Endothelial cell of umbilical vein (primary cell): ENCODE measurements at regions not wholly inside any gene's neighbourhood (a gene's known extent, or its start where the extent isn't known, plus 50 kb on each side); places are given as distances from the start of the nearest gene placed in this dataset.

ENCODE experiments used
- BruUV-seq: library from RNA; stranded (reverse); fragments of 400-500 nt; replicated peaks from 2 replicates; lab custom pipeline; 2021; lab: Mats Ljungman, UMichigan
- CTCF ChIA-PET: fragments of 300-600, 350-600 bp; sonication (Branson Sonifier 250); formaldehyde crosslinking; loops from one replicate; lab custom pipeline; 2021; ENCODE audit warnings: antibody characterized with exemption, inconsistent platforms; lab: Charles Lee
- POLR2A ChIA-PET: fragments of 300-600, 350-600 bp; sonication (Branson Sonifier 250); formaldehyde crosslinking; loops from one replicate; lab custom pipeline; 2021; ENCODE audit warnings: antibody characterized with exemption, inconsistent platforms; lab: Charles Lee
- DNase-seq: peaks from one replicate; pipeline ENCODE4 v3.0.0-alpha.2; 2011; ENCODE audit warnings: low read depth, low spot score
- FAIRE-seq: peaks from 2 replicates; lab custom pipeline; 2011; peaks lifted over from hg19 to GRCh38; lab: Jason Lieb, UNC
- H2AFZ ChIP-seq: 2 replicates; pipeline ENCODE4 v1.6.0; 2012; ENCODE audit warnings: low read depth, low read length, control low read depth, inconsistent platforms
- H3K27ac ChIP-seq: 2 replicates; pipeline ENCODE4 v1.5.1; 2011; ENCODE audit warnings: low read depth, mild to moderate bottlenecking, control low read depth, low read length, moderate library complexity; ENCODE audit not compliant: insufficient read depth
- H3K27me3 ChIP-seq, 2 experiments: 2 replicates each; pipeline versions ENCODE4 v1.6.0 to v1.6.1; 2011; ENCODE audit warnings: low read length in 2 of 2, mixed read lengths in 1 of 2; ENCODE audit not compliant: control insufficient read depth in 2 of 2, insufficient read depth in 2 of 2
- H3K36me3 ChIP-seq, 2 experiments: 2 replicates in 1 of 2; 3 replicates in 1 of 2; pipeline ENCODE4 v1.5.1; 2011; ENCODE audit warnings: low read length in 2 of 2, mild to moderate bottlenecking in 1 of 2, moderate library complexity in 1 of 2; ENCODE audit not compliant: control insufficient read depth in 2 of 2, insufficient read depth in 2 of 2; ENCODE audit errors: extremely low read depth in 1 of 2
- H3K4me1 ChIP-seq: 3 replicates; pipeline ENCODE4 v1.5.1; 2011; ENCODE audit warnings: mild to moderate bottlenecking, low read length; ENCODE audit not compliant: control insufficient read depth, insufficient read depth; ENCODE audit errors: extremely low read depth
- H3K4me2 ChIP-seq: 2 replicates; pipeline ENCODE4 v1.6.1; 2011; ENCODE audit warnings: low read length, control low read depth, mixed read lengths; ENCODE audit not compliant: insufficient read depth
- H3K4me3 ChIP-seq, 3 experiments: fragments of 200-600 bp in 1 of 3; sonication (generic), shearing (Covaris generic) in 1 of 3; replicated peaks in 1 of 3; 2 replicates each; pipeline ENCODE4 v1.5.1; 2011 to 2016; ENCODE audit warnings: control low read depth in 3 of 3, low read length in 3 of 3, mild to moderate bottlenecking in 2 of 3, inconsistent platforms in 1 of 3, low read depth in 1 of 3, moderate library complexity in 1 of 3; ENCODE audit not compliant: insufficient read depth in 1 of 3
- H3K79me2 ChIP-seq: 2 replicates; pipeline ENCODE4 v1.6.0; 2012; ENCODE audit warnings: low read length, inconsistent platforms; ENCODE audit not compliant: control insufficient read depth, insufficient read depth
- H3K9ac ChIP-seq: replicated peaks from 2 replicates; pipeline ENCODE3; 2011; ENCODE audit warnings: low read length, control low read depth; ENCODE audit not compliant: insufficient read depth; ENCODE audit errors: extremely low read depth
- H3K9me1 ChIP-seq: replicated peaks from 3 replicates; pipeline ENCODE4 v1.6.0; 2011; ENCODE audit warnings: mild to moderate bottlenecking, low read length; ENCODE audit not compliant: control insufficient read depth, insufficient read depth; ENCODE audit errors: extremely low read depth
- H3K9me3 ChIP-seq: replicated peaks from 2 replicates; pipeline ENCODE4 v1.5.1; 2012; ENCODE audit warnings: low read length, inconsistent platforms; ENCODE audit not compliant: control insufficient read depth, insufficient read depth
- H4K20me1 ChIP-seq: replicated peaks from 2 replicates; pipeline ENCODE3; 2011; ENCODE audit warnings: mild to moderate bottlenecking, low read length; ENCODE audit not compliant: control insufficient read depth, insufficient read depth; ENCODE audit errors: extremely low read depth
- CTCF ChIP-seq, 2 donors: IDR thresholded peaks; 1 replicate in 1 of 2; 2 replicates in 1 of 2; pipeline ENCODE4 v1.5.1; 2011; ENCODE audit warnings: low read length in 2 of 2, mild to moderate bottlenecking in 2 of 2, moderate library complexity in 2 of 2, control low read depth in 1 of 2, inconsistent platforms in 1 of 2, low read depth in 1 of 2; ENCODE audit not compliant: insufficient read depth in 1 of 2; ENCODE audit errors: extremely low read depth in 1 of 2
- FOS ChIP-seq: IDR thresholded peaks from 2 replicates; pipeline ENCODE4 v1.6.1; 2011; ENCODE audit warnings: mild to moderate bottlenecking, low read length, moderate library complexity, borderline replicate concordance; ENCODE audit not compliant: insufficient read depth
- GATA2 ChIP-seq: IDR thresholded peaks from 2 replicates; pipeline ENCODE4 v1.7.0; 2011; ENCODE audit warnings: low read depth, mild to moderate bottlenecking, moderate library complexity, mixed read lengths, low read length; ENCODE audit not compliant: insufficient read length, insufficient read depth
- JUN ChIP-seq: IDR thresholded peaks from 2 replicates; pipeline ENCODE4 v1.6.1; 2011; ENCODE audit warnings: borderline replicate concordance, low read depth; ENCODE audit not compliant: insufficient read length, insufficient read depth
- MAX ChIP-seq: IDR thresholded peaks from 2 replicates; pipeline ENCODE4 v1.6.1; 2011; ENCODE audit not compliant: insufficient read depth, insufficient read length
- MYC ChIP-seq: IDR thresholded peaks from one replicate; pipeline ENCODE4 v1.6.1; 2011; ENCODE audit warnings: mild to moderate bottlenecking, low read depth, low read length
- POLR2A ChIP-seq: IDR thresholded peaks from 2 replicates; pipeline ENCODE4 v1.6.1; 2012; ENCODE audit warnings: low read depth, mild to moderate bottlenecking, control low read depth, low read length
- POLR2AphosphoS5 ChIP-seq: IDR thresholded peaks from 2 replicates; pipeline ENCODE4 v1.6.1; 2012; ENCODE audit warnings: low read depth, mild to moderate bottlenecking, control low read depth, low read length, moderate library complexity; ENCODE audit not compliant: insufficient read depth
- dilution Hi-C: fragments of 300-500 bp; cut with MboI; formaldehyde crosslinking; loops from one replicate; pipeline ENCODE4 v1.15.0; 2019; ENCODE audit warnings: low sequenced_read_pairs; ENCODE audit not compliant: extremely low pct_ligation_motif_present
- intact Hi-C: fragments of 100-400 bp; cut with micrococcal nuclease; formaldehyde crosslinking; loops from one replicate; pipeline ENCODE4 v1.10.0; 2022

GRCh38 chr16:54628796-54629625 is 301.7 kb upstream of the IRX5 start:
- no peaks in the 10 kb centered on the region for H3K9me3 ChIP-seq
- no peaks in the 10 kb centered on the region for H4K20me1 ChIP-seq
- no peaks in the 10 kb centered on the region for H3K27me3 ChIP-seq
- intact Hi-C loops (no loop called here), dilution Hi-C loops (no loop called here)
- no TSS peak for BruUV-seq
- no peaks in the 10 kb centered on the region for H3K9me1 ChIP-seq
- ChIA-PET CTCF (no interaction called here), POLR2A (no interaction called here)
- H3K36me3 ChIP-seq = no peaks in the 10 kb centered on the region
- no peaks in the 10 kb centered on the region for H3K79me2 ChIP-seq
- DNase-seq (no peak), FAIRE-seq (no peak)
- no peaks in the 10 kb centered on the region for H3K4me1 ChIP-seq
- H3K9ac ChIP-seq = no peak overlapping the region
- H2AFZ ChIP-seq = no peak overlapping the region
- TF ChIP-seq MAX (no peak), FOS (no peak), JUN (no peak), GATA2 (no peak), POLR2AphosphoS5 (no peak), POLR2A (no peak), CTCF (IDR thresholded peaks at IDR 0.05; ENCODE audit: extremely low read depth in 1 of 2, insufficient read depth in 1 of 2, low read depth in 1 of 2, low read length in 2 of 2) (no peak), MYC (no peak)
- H3K4me3 ChIP-seq = no peak overlapping the region
- no peak overlapping the region for H3K4me2 ChIP-seq
- H3K27ac ChIP-seq = no peak overlapping the region
